Astrocyte (in vitro differentiated cells and primary cell): ENCODE measurements at regions not wholly inside any gene's neighbourhood (a gene's known extent, or its start where the extent isn't known, plus 50 kb on each side); places are given as distances from the start of the nearest gene placed in this dataset.
"Not testable (repeated sequence)": the region's sequence is repeated elsewhere in the genome, so short reads cannot be mapped to it uniquely, and the experiment has no call there.

Source experiments
- DNase-seq: peaks from one replicate; pipeline ENCODE4 v3.0.0-alpha.2; 2010; ENCODE audit warnings: low read depth
- FAIRE-seq: peaks from 2 replicates; lab custom pipeline; 2011; peaks lifted over from hg19 to GRCh38; lab: Jason Lieb, UNC
- H2AFZ ChIP-seq: 2 replicates; pipeline ENCODE4 v1.6.0; 2012; ENCODE audit warnings: low read depth, low read length, inconsistent platforms
- H3K27ac ChIP-seq: 2 replicates; pipeline ENCODE4 v1.5.1; 2011; ENCODE audit warnings: low read depth, low read length, inconsistent platforms
- H3K27me3 ChIP-seq: 2 replicates; pipeline ENCODE4 v1.6.0; 2011; ENCODE audit warnings: low read length, inconsistent platforms; ENCODE audit not compliant: insufficient read depth
- H3K36me3 ChIP-seq: 2 replicates; pipeline ENCODE4 v1.5.1; 2011; ENCODE audit warnings: low read length, inconsistent platforms; ENCODE audit not compliant: insufficient read depth
- H3K4me1 ChIP-seq: 2 replicates; pipeline ENCODE4 v1.5.1; 2011; ENCODE audit warnings: low read length, inconsistent platforms; ENCODE audit not compliant: insufficient read depth
- H3K4me2 ChIP-seq: 2 replicates; pipeline ENCODE4 v1.6.0; 2012; ENCODE audit warnings: low read length, inconsistent platforms
- H3K4me3 ChIP-seq: 2 replicates; pipeline ENCODE4 v1.5.1; 2011; ENCODE audit warnings: low read depth, mild to moderate bottlenecking, low read length, inconsistent platforms; ENCODE audit not compliant: insufficient read depth
- H3K79me2 ChIP-seq: 2 replicates; pipeline ENCODE4 v1.6.0; 2012; ENCODE audit warnings: mild to moderate bottlenecking, low read length, inconsistent platforms; ENCODE audit not compliant: insufficient read depth
- H3K9ac ChIP-seq: 2 replicates; pipeline ENCODE4 v1.6.0; 2012; ENCODE audit warnings: mild to moderate bottlenecking, low read length, inconsistent platforms
- H3K9me3 ChIP-seq: 2 replicates; pipeline ENCODE4 v1.5.1; 2012; ENCODE audit warnings: low read depth, mild to moderate bottlenecking, low read length, inconsistent platforms; ENCODE audit not compliant: insufficient read depth
- H4K20me1 ChIP-seq: 2 replicates; pipeline ENCODE4 v1.6.0; 2012; ENCODE audit warnings: low read length, inconsistent platforms; ENCODE audit not compliant: insufficient read depth
- H3K27ac Mint-ChIP-seq: one replicate; pipeline ENCODE4 v1.8.0; 2021; ENCODE audit warnings: mild to moderate bottlenecking, mixed read lengths; ENCODE audit not compliant: unreplicated experiment
- H3K27me3 Mint-ChIP-seq: one replicate; pipeline ENCODE4 v1.8.0; 2021; ENCODE audit warnings: low read depth, mixed read lengths; ENCODE audit not compliant: unreplicated experiment
- H3K36me3 Mint-ChIP-seq: one replicate; pipeline ENCODE4 v1.8.0; 2021; ENCODE audit warnings: low read depth, mixed read lengths; ENCODE audit not compliant: unreplicated experiment
- H3K4me1 Mint-ChIP-seq: one replicate; pipeline ENCODE4 v1.8.0; 2021; ENCODE audit warnings: low read depth, mixed read lengths; ENCODE audit not compliant: unreplicated experiment
- H3K4me3 Mint-ChIP-seq: one replicate; pipeline ENCODE4 v1.8.0; 2021; ENCODE audit warnings: mild to moderate bottlenecking, moderate library complexity, mixed read lengths; ENCODE audit not compliant: unreplicated experiment
- H3K9me3 Mint-ChIP-seq: one replicate; pipeline ENCODE4 v1.8.0; 2021; ENCODE audit warnings: mild to moderate bottlenecking, mixed read lengths; ENCODE audit not compliant: unreplicated experiment
- CTCF ChIP-seq: IDR thresholded peaks from 2 replicates; pipeline ENCODE4 v1.5.1; 2011; ENCODE audit warnings: low read depth, mild to moderate bottlenecking, inconsistent platforms, low read length, moderate library complexity; ENCODE audit not compliant: insufficient read depth
- EZH2 ChIP-seq: IDR thresholded peaks from 2 replicates; pipeline ENCODE4 v1.6.1; 2012; ENCODE audit warnings: mild to moderate bottlenecking, low read length, inconsistent platforms; ENCODE audit not compliant: insufficient read depth

- H3K27ac Mint-ChIP-seq, result no peak overlapping the region
- Histone ChIP-seq H3K27ac (no peak overlapping the region), H3K9ac (no peak overlapping the region), H3K9me3 (no peaks in the 10 kb centered on the region), H3K4me2 (no peak overlapping the region), H3K4me3 (no peak overlapping the region), H3K79me2 (no peaks in the 10 kb centered on the region), H3K4me1 (no peaks in the 10 kb centered on the region), H2AFZ (no peak overlapping the region), H4K20me1 (no peaks in the 10 kb centered on the region), H3K36me3 (no peaks in the 10 kb centered on the region), H3K27me3 (no peaks in the 10 kb centered on the region)
- H3K36me3 Mint-ChIP-seq, result peaks cover 2% of the 10 kb centered on the region
- H3K27me3 Mint-ChIP-seq, result peaks cover 40% of the 10 kb centered on the region
- no peak for TF ChIP-seq CTCF
- TF ChIP-seq EZH2, result no peak
- H3K4me3 Mint-ChIP-seq, result no peak overlapping the region
- FAIRE-seq (no peak), DNase-seq (no peak)
- H3K4me1 Mint-ChIP-seq, result no peaks in the 10 kb centered on the region
- H3K9me3 Mint-ChIP-seq, result no peaks in the 10 kb centered on the region
Measured at GRCh38 chr22:48299801-48300200, 1527.9 kb downstream of the BRD1 start.

GRCh38 chr22:48299124-48299523 is 1528.5 kb downstream of the BRD1 start:
- H3K79me2 ChIP-seq, result no peaks in the 10 kb centered on the region
- H3K27me3 ChIP-seq, result no peaks in the 10 kb centered on the region
- DNase-seq, result no peak
- H2AFZ ChIP-seq, result no peak overlapping the region
- TF ChIP-seq EZH2, result no peak
- TF ChIP-seq CTCF, result no peak
- H3K27me3 Mint-ChIP-seq, result peaks cover 35% of the 10 kb centered on the region
- no peak overlapping the region for H3K27ac Mint-ChIP-seq
- no peaks in the 10 kb centered on the region for H4K20me1 ChIP-seq
- H3K4me3 ChIP-seq, result no peak overlapping the region
- H3K36me3 Mint-ChIP-seq, result peaks cover 2% of the 10 kb centered on the region
- H3K27ac ChIP-seq, result no peak overlapping the region
- no peaks in the 10 kb centered on the region for H3K4me1 ChIP-seq
- no peaks in the 10 kb centered on the region for H3K36me3 ChIP-seq
- H3K4me2 ChIP-seq, result no peak overlapping the region
- no peak overlapping the region for H3K9ac ChIP-seq
- H3K4me3 Mint-ChIP-seq, result no peak overlapping the region
- no peak for FAIRE-seq
- no peaks in the 10 kb centered on the region for H3K9me3 ChIP-seq
- no peaks in the 10 kb centered on the region for H3K4me1 Mint-ChIP-seq
- no peaks in the 10 kb centered on the region for H3K9me3 Mint-ChIP-seq

- Mint-ChIP-seq H3K4me3 (no peak overlapping the region), H3K36me3 (peaks cover 2% of the 10 kb centered on the region), H3K27ac (no peak overlapping the region), H3K27me3 (peaks cover 27% of the 10 kb centered on the region), H3K9me3 (no peaks in the 10 kb centered on the region), H3K4me1 (no peaks in the 10 kb centered on the region)
- H3K27me3 ChIP-seq, result no peaks in the 10 kb centered on the region
- no peak overlapping the region for H3K4me2 ChIP-seq
- no peak overlapping the region for H3K9ac ChIP-seq
- H3K4me1 ChIP-seq, result no peaks in the 10 kb centered on the region
- no peak overlapping the region for H3K4me3 ChIP-seq
- no peaks in the 10 kb centered on the region for H3K79me2 ChIP-seq
- H4K20me1 ChIP-seq, result no peaks in the 10 kb centered on the region
- H2AFZ ChIP-seq, result no peak overlapping the region
- no peak for DNase-seq
- H3K36me3 ChIP-seq, result no peaks in the 10 kb centered on the region
- TF ChIP-seq CTCF, result no peak
- no peak for TF ChIP-seq EZH2
- H3K9me3 ChIP-seq, result no peaks in the 10 kb centered on the region
- H3K27ac ChIP-seq, result no peak overlapping the region
- FAIRE-seq, result no peak
Measured at GRCh38 chr22:48297296-48297695, 1530.4 kb downstream of the BRD1 start.

GRCh38 chr22:48289954-48290353 is 1527.5 kb downstream of the TBC1D22A start:
- H3K4me3 ChIP-seq, FAIRE-seq, H3K79me2 ChIP-seq, H3K36me3 ChIP-seq, H3K9me3 Mint-ChIP-seq, H4K20me1 ChIP-seq, H3K4me2 ChIP-seq, H3K27ac ChIP-seq, H3K4me3 Mint-ChIP-seq, H3K9me3 ChIP-seq, H3K36me3 Mint-ChIP-seq, H3K4me1 Mint-ChIP-seq, H3K27ac Mint-ChIP-seq, H2AFZ ChIP-seq, H3K27me3 ChIP-seq, H3K4me1 ChIP-seq, H3K9ac ChIP-seq, DNase-seq: not testable (repeated sequence)
- peaks cover 12% of the 10 kb centered on the region for H3K27me3 Mint-ChIP-seq
